ENCODE measurements at regions not wholly inside any gene's neighbourhood (a gene's known extent, or its start where the extent isn't known, plus 50 kb on each side); places are given as distances from the start of the nearest gene placed in this dataset.

DNA sequence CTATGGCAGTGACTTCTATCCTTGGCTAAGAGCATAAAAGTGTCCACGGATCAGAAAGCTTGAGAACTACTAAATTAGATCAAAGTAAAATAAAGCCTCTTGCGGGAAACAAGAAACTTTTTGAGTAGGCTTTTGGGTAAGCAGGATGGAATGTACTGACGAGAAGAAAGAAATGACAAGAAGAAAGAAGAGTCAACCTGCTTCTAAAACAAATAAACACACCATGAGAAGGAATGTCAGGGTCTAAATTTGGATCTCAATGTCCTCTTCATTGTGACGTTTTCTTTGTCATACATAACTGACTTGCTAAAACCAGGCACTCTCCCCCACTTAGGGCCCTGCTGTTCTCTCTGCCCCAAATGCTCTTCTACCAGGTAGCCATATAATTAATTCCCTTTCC, 290.1 kb upstream of the PTGER4 start:
- intact Hi-C loops (cut with DNase I; ENCODE audit: low total_unique reads): no loop called here
- no peak overlapping the region for H3K4me3 ChIP-seq (ENCODE audit: low read depth, poor library complexity, severe bottlenecking)
- 81 to 94% methylated on average over 4 of the region's 4 CpGs for WGBS, 2 donors
- no peak for DNase-seq (ENCODE audit: low spot score in 2 of 2)
- TF ChIP-seq, protein P1, sequence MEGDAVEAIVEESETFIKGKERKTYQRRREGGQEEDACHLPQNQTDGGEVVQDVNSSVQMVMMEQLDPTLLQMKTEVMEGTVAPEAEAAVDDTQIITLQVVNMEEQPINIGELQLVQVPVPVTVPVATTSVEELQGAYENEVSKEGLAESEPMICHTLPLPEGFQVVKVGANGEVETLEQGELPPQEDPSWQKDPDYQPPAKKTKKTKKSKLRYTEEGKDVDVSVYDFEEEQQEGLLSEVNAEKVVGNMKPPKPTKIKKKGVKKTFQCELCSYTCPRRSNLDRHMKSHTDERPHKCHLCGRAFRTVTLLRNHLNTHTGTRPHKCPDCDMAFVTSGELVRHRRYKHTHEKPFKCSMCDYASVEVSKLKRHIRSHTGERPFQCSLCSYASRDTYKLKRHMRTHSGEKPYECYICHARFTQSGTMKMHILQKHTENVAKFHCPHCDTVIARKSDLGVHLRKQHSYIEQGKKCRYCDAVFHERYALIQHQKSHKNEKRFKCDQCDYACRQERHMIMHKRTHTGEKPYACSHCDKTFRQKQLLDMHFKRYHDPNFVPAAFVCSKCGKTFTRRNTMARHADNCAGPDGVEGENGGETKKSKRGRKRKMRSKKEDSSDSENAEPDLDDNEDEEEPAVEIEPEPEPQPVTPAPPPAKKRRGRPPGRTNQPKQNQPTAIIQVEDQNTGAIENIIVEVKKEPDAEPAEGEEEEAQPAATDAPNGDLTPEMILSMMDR (IDR thresholded peaks at IDR 0.05): no peak

DNA sequence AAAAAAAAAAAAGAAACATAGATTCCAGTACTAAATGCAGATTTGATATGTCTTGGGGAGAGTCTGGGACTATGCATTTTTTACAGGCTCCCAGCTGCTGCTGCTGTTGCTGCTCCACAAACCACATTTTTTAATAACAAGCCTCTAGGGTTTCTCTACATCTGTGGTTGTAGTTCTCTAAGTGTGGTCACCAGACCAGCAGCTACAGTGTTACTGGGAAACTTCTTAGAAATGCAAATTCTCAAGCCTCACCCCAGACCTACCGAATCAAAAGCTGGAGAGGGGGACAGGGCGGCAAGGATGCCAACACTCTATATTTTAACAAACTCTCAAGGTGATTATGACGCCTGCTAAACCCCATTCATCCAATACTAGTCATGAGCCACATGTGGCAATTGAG, 293.4 kb upstream of the PTGER4 start:
- intact Hi-C loops (cut with DNase I; ENCODE audit: low total_unique reads): no loop called here
- DNase-seq (ENCODE audit: low spot score in 2 of 2): no peak
- TF ChIP-seq, protein P1 (IDR thresholded peaks at IDR 0.05): no peak
- 62 to 70% methylated on average over 3 of the region's 3 CpGs for WGBS, 2 donors
- H3K4me3 ChIP-seq (ENCODE audit: low read depth, poor library complexity, severe bottlenecking): no peak overlapping the region

DNA sequence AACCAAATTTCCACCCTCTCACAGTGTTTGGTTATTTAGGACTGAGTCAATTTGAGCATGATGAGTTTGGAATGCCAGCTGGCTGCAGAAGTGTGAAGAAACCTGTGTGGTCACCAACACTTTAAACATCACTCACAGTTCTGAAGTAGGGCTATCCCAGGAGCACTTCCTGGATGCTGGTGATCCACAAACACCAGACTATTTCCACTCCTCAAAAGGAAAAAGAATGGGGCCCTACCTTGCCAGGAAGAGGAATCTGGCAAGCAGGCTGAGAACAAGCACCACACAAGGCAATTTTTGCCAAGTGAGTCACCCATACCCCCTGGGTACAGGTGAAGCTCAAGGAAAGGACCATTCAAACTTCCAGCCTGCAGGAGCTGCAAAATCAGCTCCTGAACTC, 294.2 kb upstream of the PTGER4 start:
- no peak for TF ChIP-seq POLR2A (IDR thresholded peaks at IDR 0.05)
- TF ChIP-seq, protein P1 (IDR thresholded peaks at IDR 0.05): no peak
- no peak overlapping the region for H3K4me3 ChIP-seq (ENCODE audit: low read depth, poor library complexity, severe bottlenecking)
- no peak for DNase-seq (ENCODE audit: low spot score in 2 of 2)
- intact Hi-C loops (cut with DNase I; ENCODE audit: low total_unique reads): no loop called here

DNA sequence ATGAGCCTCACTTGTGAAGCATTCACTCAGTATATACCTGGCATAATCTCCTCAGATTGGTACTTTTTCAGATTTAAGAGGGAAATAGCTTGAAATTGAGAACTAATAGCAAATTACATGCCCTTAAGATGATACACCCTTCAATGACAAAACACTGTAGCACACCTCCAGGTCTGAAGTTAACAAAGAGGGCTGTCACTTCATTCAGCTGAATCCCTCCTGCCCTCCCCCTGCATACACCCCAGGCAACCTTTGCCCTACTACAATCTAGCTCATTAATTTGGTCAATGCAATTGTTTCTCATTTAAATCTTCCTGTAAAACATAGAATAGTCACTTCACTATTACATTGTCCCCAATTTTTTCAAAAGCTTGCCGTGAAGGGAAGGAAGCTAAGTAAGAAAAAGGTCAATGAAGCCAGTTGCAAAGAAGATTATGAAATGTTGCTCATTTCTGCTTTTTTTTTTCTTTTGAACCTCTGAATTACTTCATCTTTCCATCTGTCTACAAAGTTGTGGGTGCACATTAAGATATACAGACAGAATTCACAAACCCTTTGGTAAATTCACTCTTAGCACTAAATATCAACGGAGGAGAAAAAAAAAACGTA, 294.8 kb upstream of the PTGER4 start:
- no peak for TF ChIP-seq POLR2A (IDR thresholded peaks at IDR 0.05)
- TF ChIP-seq, protein P1 (IDR thresholded peaks at IDR 0.05): no peak
- WGBS, 2 donors: 74 to 80% methylated on average over 3 of the region's 3 CpGs
- no peak overlapping the region for H3K4me3 ChIP-seq (ENCODE audit: low read depth, poor library complexity, severe bottlenecking)
- intact Hi-C loops (cut with DNase I; ENCODE audit: low total_unique reads): no loop called here
- no peak for DNase-seq (ENCODE audit: low spot score in 2 of 2)

DNA sequence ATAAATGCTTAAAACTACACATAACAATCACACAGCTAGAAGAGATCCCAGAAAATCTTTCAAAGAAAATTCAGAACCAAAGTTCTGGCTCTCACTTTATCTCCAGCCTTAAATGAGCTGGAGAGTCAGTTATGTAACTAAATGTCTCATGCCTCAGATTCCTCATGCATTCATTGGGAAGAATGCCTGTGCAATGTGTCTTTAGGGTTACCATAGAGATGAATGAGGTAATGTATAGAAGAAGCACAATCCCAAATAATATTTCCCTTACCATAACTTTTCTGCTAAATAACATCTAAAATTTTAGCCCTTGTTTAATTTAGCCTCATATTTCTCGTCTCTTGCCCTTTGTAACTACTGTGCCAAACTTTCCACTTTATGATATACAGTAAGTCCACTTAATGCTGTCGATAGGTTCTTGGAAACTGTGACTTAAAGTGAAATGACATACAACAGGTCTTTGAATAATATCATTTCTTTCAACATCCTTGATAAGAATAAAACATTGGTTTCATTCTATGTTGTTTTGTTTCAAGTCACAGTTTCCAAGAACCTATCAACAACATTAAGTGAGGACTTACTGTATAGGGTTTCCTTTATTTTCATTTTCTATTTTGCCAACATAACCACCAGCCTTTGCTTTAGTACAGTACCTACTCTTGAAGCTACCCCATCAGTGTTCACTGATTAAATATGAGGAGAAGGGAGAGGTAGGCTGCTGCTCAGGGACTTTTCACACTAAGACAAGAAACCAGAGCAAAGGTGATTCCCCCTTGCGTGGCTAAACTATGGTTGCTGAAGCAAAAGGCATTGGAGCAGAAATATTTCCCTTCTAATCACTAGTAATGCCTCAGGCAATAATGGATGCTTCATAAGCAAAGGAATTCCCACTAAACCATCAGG, 295.7 kb upstream of the PTGER4 start:
- intact Hi-C loops (cut with DNase I; ENCODE audit: low total_unique reads): no loop called here
- H3K4me3 ChIP-seq (ENCODE audit: low read depth, poor library complexity, severe bottlenecking): no peak overlapping the region
- 81 to 87% methylated on average over 3 of the region's 3 CpGs for WGBS, 2 donors
- no peak for DNase-seq (ENCODE audit: low spot score in 2 of 2)
- TF ChIP-seq, protein P1 (IDR thresholded peaks at IDR 0.05): no peak
- TF ChIP-seq POLR2A (IDR thresholded peaks at IDR 0.05): no peak
